ENCODE measurements at regions not wholly inside any gene's neighbourhood (a gene's known extent, or its start where the extent isn't known, plus 50 kb on each side); places are given as distances from the start of the nearest gene placed in this dataset.

- H3K27me3 ChIP-seq = no peaks in the 10 kb centered on the region
- H3K4me1 ChIP-seq = peaks cover 0 to 4% (median 0%) of the 10 kb centered on the region in 4 donors
- intact Hi-C loops (cut with DNase I) = no loop called here
- no peaks in the 10 kb centered on the region for H3K9me3 ChIP-seq
- DNase-seq = no peak
- no peak overlapping the region for H3K27ac ChIP-seq
- no peaks in the 10 kb centered on the region for H3K36me3 ChIP-seq
- no peak for TF ChIP-seq CTCF (IDR thresholded peaks at IDR 0.05)
- TF ChIP-seq EP300 (IDR thresholded peaks at IDR 0.05) = no peak
- no peak for TF ChIP-seq POLR2AphosphoS5 (IDR thresholded peaks at IDR 0.05)
- no peak for TF ChIP-seq POLR2A (IDR thresholded peaks at IDR 0.05)
- H3K4me3 ChIP-seq = no peak overlapping the region
Measured at GRCh38 chr11:103637831-103638230, 398.6 kb upstream of the DDI1 start.

GRCh38 chr11:103644676-103645075, 391.8 kb upstream of the DDI1 start:
- intact Hi-C loops (cut with DNase I) = no loop called here
- Histone ChIP-seq H3K4me3 (no peak overlapping the region), H3K36me3 (no peaks in the 10 kb centered on the region), H3K27me3 (no peaks in the 10 kb centered on the region), H3K9me3 (no peaks in the 10 kb centered on the region), H3K4me1 (no peaks in the 10 kb centered on the region), H3K27ac (no peak overlapping the region)
- TF ChIP-seq EP300 (IDR thresholded peaks at IDR 0.05) (no peak), CTCF (IDR thresholded peaks at IDR 0.05) (no peak), POLR2AphosphoS5 (IDR thresholded peaks at IDR 0.05) (no peak), POLR2A (IDR thresholded peaks at IDR 0.05) (no peak)
- 91 to 92% methylated on average over 20 of the region's 20 CpGs for WGBS, 2 donors
- no peak for DNase-seq

- Histone ChIP-seq H3K27me3 (no peaks in the 10 kb centered on the region), H3K36me3 (no peaks in the 10 kb centered on the region), H3K9me3 (no peaks in the 10 kb centered on the region), H3K4me1 (no peaks in the 10 kb centered on the region), H3K27ac (no peak overlapping the region), H3K4me3 (no peak overlapping the region)
- no peak for TF ChIP-seq EP300 (IDR thresholded peaks at IDR 0.05)
- no peak for TF ChIP-seq POLR2AphosphoS5 (IDR thresholded peaks at IDR 0.05)
- no peak for TF ChIP-seq CTCF (IDR thresholded peaks at IDR 0.05)
- TF ChIP-seq POLR2A (IDR thresholded peaks at IDR 0.05) = no peak
- intact Hi-C loops (cut with DNase I) = no loop called here
- no peak for DNase-seq
Measured at GRCh38 chr11:103648054-103648453, 388.4 kb upstream of the DDI1 start.

- Histone ChIP-seq H3K9me3 (no peaks in the 10 kb centered on the region), H3K4me3 (no peak overlapping the region), H3K36me3 (no peaks in the 10 kb centered on the region), H3K4me1 (no peaks in the 10 kb centered on the region), H3K27ac (no peak overlapping the region), H3K27me3 (no peaks in the 10 kb centered on the region)
- intact Hi-C loops (cut with DNase I) = no loop called here
- DNase-seq = no peak
- 70 to 76% methylated on average over 1 of the region's 1 CpG for WGBS, 2 donors
- no peak for TF ChIP-seq EP300 (IDR thresholded peaks at IDR 0.05)
- no peak for TF ChIP-seq POLR2A (IDR thresholded peaks at IDR 0.05)
- no peak for TF ChIP-seq CTCF (IDR thresholded peaks at IDR 0.05)
- TF ChIP-seq POLR2AphosphoS5 (IDR thresholded peaks at IDR 0.05) = no peak
Measured at GRCh38 chr11:103648670-103649400, 387.6 kb upstream of the DDI1 start.

GRCh38 chr11:103649401-103649895, 387.0 kb upstream of the DDI1 start:
- 88 to 93% methylated on average over 3 of the region's 3 CpGs for WGBS, 2 donors
- Histone ChIP-seq H3K4me3 (no peak overlapping the region), H3K9me3 (no peaks in the 10 kb centered on the region), H3K36me3 (no peaks in the 10 kb centered on the region), H3K4me1 (no peaks in the 10 kb centered on the region), H3K27ac (no peak overlapping the region), H3K27me3 (no peaks in the 10 kb centered on the region)
- DNase-seq = no peak
- TF ChIP-seq POLR2AphosphoS5 (IDR thresholded peaks at IDR 0.05) = no peak
- no peak for TF ChIP-seq CTCF (IDR thresholded peaks at IDR 0.05)
- TF ChIP-seq POLR2A (IDR thresholded peaks at IDR 0.05) = no peak
- TF ChIP-seq EP300 (IDR thresholded peaks at IDR 0.05) = no peak
- intact Hi-C loops (cut with DNase I) = no loop called here
